ENCODE measurements at regions not wholly inside any gene's neighbourhood (a gene's known extent, or its start where the extent isn't known, plus 50 kb on each side); places are given as distances from the start of the nearest gene placed in this dataset.

- TF ChIP-seq CTCF (IDR thresholded peaks at IDR 0.05 in 2 of 3, conservative IDR thresholded peaks at IDR 0.05 in 1 of 3; ENCODE audit: borderline replicate concordance in 1 of 3, insufficient read depth in 1 of 3, low read depth in 2 of 3, low read length in 2 of 3) (no peak), POLR2AphosphoS5 (IDR thresholded peaks at IDR 0.05; ENCODE audit: low read depth, low read length) (no peak), EZH2 (IDR thresholded peaks at IDR 0.05) (no peak), POLR2A (IDR thresholded peaks at IDR 0.05; ENCODE audit: borderline replicate concordance, extremely low read depth, insufficient read depth, insufficient read length) (no peak), EZH2phosphoT487 (IDR thresholded peaks at IDR 0.05; ENCODE audit: borderline replicate concordance) (no peak), REST (IDR thresholded peaks at IDR 0.05; ENCODE audit: low read depth) (no peak), SP1 (IDR thresholded peaks at IDR 0.05; ENCODE audit: low read depth) (no peak), SRF (IDR thresholded peaks at IDR 0.05; ENCODE audit: low read depth) (no peak), JUND (IDR thresholded peaks at IDR 0.05) (no peak), CEBPB (IDR thresholded peaks at IDR 0.05; ENCODE audit: low read depth) (no peak), SIN3A (IDR thresholded peaks at IDR 0.05; ENCODE audit: low read depth) (no peak)
These were observed 546.4 kb upstream of the SALL1 start for GRCh38 chr16:51697454-51697853.
